Kasumi-1 (cell line): ENCODE measurements at regions not wholly inside any gene's neighbourhood (a gene's known extent, or its start where the extent isn't known, plus 50 kb on each side); places are given as distances from the start of the nearest gene placed in this dataset.

Experiments
- DNase-seq, 2 experiments: peaks; one replicate each; lab custom pipeline; 2025; lab: John Stamatoyannopoulos, UW

DNA sequence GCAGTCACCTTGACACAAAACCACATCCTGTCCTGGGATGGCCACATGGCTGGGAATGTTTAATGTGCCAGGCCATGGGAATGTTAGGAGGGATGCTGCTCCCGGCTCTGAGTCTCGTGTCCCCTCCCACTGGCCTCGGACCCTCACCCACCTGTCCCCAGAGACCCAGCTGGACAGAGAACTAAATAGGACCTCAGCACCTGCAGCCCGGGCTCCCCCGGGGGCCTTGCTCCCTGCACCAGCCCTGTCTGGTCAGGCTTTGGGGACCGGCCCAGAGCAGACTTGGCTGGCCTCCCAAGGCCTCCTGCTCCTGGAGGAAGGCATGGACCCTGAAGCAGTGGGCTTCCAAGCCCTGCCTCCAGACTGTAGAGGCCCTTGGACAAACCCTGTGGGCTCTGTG lies 100.0 kb upstream of the IQSEC1 start:
- no peak for DNase-seq

- no peak for DNase-seq
These were observed 99.4 kb upstream of the IQSEC1 start for GRCh38 chr3:13172644-13173013.

DNA sequence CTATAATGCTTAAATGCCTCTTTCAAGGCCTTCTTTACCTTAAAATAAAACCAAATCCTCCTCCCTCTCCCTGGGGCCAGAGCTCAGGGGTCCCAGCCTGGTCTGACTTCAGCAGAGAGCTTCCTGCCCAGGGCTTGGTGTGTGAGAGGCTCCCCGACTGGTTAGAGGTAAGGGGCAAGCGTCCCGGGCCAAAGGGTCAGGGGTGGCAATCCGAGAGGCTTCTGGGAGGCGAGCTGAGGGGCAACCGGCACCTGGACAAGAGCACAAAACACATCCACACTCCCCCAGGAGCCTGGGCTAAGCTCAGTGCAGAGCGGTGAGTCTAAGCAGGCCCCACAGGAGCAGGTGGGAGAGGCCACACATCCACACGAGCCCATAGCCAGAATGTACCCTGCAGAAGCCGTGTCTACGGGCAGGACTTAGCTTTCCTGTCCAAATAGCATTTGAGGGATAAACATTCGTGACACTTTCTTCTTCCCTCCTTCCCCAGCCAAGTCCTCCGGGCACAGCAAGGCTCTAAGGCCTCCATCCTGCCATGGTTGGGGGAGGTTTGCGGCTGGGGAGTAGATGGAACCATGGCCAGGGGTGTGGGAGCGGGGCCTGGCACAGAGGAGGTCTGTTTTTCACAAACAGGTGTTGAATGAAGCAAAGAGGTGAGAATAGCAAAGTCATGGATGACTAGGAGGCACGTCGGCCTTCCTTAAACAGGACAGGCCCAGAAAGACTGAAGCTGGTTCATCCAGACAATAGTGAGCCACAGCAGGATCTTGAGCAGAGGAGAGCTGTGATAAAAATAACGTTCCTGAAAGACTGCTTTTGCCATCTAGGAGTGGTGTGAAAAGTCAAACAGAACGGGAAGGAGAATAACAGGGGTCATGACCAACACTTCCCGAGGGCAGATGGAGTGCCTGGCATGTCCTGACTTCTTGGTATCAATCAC lies 98.7 kb upstream of the IQSEC1 start:
- DNase-seq = no peak

- DNase-seq = no peak
These were observed 97.1 kb upstream of the IQSEC1 start for GRCh38 chr3:13170317-13170716.

DNA sequence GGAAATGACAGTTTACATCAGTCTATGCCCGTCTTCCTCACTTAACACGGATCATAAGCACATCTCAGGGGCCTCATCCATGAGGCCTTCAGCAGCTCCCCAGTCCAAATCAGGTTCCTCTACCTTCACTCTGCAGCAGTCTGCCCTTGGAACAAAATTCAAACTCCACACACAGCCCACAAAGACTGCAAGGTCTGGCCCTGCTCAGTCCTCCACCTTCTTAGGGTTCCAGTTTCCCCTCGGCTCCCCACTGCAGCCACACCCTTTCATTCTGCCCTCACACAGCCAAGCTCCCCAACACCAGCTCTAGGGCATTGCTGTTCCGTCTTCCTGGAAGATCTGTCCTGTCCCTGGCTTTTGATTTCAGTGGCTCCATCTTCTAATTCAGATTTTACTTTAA lies 95.2 kb upstream of the IQSEC1 start:
- no peak for DNase-seq

- DNase-seq = no peak
These were observed 94.6 kb upstream of the IQSEC1 start for GRCh38 chr3:13167829-13168228.

DNA sequence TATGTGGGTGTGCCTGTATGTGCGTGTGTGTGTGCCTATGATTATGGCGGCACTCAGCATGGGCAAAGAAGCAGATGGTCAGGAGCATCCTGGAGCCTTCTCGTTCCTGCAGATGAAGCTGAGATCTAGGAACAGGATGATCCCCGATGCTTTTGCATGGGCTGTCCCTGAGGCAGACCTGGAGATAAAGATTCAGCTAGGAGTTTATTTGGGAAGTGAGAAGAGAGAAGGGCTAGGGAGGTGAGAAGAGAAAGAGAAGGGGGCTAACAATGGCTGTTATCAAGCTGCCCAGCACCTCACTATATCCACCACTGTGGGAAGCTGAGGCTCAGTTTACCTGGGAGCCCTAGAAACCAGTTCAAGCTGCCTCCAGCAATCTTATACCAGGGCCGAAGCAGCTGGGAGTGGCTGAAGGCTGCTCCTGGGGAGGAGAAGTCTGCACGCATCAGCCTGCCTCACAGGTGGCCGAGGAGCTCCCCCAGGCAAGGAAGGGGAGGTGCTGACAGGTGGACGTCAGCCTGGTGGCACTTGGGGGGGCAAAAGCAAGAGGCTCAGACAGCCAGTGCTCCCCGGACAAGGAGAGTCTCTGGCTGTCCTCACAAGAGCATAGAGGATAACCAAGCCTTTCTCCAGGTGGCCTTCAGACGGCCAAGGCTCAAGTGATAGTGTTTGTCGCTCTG lies 94.0 kb upstream of the IQSEC1 start:
- DNase-seq = no peak

DNA sequence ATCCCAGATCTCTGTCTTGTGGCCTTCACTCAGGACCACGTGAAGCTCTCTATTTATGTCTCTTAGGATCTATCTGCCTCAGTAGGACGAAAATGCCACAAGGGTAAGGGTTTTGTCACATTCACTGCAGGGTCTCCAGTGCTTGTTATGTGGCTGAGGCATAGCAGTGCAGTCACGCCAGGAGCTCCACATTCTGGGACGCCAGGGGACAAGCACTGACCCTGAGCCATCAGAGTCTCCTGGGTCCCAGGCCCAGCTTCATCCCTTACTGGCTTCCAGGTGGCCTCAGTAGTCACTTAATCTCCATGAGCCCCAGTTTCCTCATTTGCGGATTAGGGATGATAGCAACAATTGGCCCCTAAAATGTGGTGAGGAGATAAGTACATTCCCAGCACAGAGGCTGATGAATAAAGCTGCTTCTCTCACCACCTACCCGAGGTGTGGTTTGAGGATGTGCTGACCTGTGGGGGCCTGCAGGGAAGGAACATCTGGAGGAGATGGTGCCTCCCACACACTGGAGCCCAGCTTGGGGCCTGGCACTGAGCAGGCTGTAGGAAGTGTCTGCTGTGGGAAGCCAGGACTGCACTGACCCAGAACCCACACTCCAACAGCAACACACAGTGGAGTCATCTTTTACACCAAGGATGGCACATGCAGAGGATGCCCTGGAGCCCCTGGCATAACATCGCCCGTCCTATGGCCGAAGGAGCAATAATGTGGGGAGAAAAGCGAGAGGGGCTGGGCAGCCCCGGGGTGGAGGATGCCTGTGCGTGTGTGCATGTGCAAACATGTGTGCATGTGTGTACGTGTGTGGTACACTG lies 93.2 kb upstream of the IQSEC1 start:
- DNase-seq = no peak

GRCh38 chr3:13165576-13165975 lies 92.3 kb upstream of the IQSEC1 start:
- no peak for DNase-seq

DNA sequence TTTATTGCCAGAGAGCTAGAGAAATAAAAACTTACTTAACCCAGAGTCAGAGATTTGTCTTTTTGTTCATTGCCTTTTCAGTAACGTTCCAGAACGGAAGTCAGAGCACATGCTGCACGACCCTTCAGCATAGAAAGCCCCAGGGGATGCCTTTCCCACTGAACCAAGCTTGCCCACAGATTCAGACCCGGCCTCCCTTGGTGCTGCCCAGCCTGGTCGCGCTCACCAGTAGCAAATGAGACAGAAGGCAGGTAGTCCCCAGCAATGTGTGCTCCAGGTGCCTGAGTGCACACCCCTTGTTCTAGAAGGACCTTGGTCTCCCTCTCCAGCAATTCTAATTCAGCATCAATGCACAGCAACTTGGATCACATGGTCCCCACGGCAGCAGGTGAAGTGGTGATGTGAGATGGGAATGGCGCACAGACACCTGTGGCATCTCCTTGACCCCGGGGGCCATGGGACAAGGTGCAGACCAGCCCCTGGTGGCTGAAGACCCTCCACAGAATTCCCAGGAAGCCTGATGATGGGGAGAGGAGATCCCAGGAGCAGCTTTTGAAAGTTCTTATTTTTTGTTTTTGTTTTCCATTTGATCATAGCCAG lies 91.8 kb upstream of the IQSEC1 start:
- DNase-seq = no peak

- DNase-seq = no peak
These were observed 90.7 kb upstream of the IQSEC1 start for GRCh38 chr3:13163848-13164382.

DNA sequence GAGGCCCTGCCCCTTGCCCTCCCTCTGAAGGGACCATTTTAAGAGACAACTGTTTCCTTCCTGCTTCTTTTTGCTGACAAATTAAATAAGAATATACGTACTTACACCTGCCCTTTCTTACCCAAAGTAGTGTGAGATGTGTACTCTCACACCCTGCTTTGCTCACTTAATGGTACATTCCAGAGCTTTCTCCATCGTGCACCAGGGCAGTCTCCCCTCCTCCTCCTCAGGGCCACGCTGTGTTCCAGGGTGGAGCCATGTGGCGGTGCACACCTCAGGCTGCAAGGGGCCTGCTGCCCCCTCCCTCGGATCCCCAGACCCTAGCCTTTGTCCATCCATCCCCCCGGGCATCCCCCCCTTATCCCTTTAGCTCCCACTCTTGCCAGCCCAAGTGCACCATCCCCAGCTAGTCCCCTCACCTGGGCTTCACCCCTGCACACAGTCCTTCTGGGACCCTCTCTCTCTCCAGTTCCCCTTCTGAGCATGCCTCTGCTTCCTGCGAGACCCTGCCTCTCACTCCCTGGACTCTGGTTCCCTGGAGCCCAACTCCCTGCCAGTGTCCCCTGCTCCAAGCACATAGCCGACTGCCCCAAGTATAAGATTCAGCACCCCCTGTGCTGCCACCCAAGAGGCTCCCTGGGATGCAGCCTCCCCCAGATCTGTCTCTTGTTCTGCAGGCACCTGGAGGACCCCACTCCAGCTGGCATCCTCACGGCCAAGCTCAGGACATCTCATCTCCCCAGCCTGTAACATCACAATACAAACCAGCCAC lies 89.5 kb upstream of the IQSEC1 start:
- no peak for DNase-seq

DNA sequence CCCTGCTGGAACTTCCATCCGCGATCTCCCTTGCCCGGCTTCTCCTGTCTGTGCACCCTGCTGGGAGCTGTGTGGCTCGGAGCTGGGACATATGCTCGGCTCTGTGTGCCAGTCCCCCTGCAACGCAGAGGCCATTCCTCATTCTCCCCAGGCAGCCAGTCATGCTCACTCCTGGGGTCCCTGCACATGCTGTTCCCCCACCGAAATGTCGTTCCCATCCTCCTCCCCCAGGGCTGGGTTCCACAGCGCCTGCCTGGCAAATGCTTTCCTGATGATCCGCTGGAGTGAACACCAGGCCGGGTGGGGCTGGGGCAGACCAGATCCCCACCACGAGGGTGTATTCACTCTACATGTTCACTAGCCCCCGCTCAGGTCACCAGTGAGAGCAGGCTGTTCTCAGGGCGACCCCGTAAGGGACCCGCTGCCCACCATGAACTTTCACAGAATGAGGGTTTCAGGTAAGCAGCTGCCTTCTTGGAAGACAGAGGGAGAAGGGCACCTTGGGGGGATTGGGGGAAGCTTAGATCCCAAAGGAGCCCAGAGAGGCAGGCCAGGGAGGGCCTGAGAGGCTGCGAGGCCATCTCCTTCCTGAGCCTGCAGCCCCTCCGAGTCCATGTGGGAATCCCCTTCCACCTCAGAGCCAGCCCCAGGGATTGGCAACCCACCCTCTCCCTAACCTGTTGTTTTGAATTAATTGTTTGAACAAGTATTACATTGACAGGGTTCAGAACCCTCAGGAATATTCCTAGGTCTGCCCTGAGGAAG lies 88.7 kb upstream of the IQSEC1 start:
- DNase-seq = no peak

GRCh38 chr3:13161021-13161759 lies 88.0 kb upstream of the IQSEC1 start:
- DNase-seq = no peak

DNA sequence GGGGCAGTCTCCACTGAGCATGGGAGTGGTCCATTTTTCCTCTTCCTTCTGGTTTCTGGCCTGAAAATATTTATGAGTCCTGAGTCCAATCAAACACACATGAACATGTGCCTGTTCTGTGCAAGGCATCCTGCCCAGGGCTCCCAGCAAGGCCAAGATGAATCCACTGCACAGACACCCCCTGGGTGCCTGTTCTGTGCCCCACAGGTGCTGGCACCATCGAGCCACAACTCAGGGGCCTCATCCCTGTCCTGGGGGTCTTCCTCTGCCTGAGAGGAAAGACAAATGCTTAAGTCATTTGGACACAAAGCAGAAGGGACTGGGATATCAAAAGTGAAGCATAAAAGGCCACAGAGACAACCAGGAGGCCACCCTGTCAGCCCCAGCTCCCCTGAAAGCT lies 87.4 kb upstream of the IQSEC1 start:
- no peak for DNase-seq

DNA sequence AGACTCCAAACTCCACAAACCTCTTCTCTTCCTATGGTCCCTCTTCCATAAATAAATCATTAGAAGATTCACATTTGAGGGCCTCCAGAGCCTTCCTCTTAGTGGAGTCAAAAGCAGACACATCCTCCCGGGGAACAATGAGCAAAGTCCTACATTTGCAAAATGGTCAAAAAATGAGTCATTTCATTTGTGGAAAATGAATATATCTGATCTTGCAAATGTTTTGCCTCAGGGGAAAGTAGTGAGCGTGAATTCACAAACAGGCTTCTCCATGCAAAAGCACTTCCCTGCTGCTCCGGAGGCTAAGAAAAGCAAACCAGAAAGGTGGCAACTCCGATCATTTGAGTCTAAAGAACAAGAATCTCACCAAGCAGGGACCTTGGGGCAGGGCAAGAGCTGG lies 86.7 kb upstream of the IQSEC1 start:
- DNase-seq = no peak

GRCh38 chr3:13158871-13159270 lies 85.6 kb upstream of the IQSEC1 start:
- DNase-seq = no peak

DNA sequence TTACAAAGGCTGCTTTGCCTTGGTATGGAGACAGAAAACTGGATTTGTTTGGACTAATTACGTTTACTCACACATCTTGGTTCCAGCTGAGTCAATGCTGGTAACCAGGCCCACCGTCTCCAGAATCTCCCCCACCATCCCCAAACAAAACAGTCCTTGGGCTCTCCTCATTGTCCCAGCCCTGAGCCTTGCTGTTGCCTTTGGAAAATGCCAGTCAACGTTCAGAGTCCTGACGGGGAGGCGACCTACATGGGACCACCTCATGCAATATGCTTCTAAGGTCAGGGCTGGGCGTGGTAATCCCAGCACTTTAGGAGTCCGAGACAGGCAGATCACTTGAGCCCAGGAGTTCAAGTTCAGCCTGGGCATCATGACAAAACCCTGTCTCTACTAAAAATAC lies 85.2 kb upstream of the IQSEC1 start:
- no peak for DNase-seq

DNA sequence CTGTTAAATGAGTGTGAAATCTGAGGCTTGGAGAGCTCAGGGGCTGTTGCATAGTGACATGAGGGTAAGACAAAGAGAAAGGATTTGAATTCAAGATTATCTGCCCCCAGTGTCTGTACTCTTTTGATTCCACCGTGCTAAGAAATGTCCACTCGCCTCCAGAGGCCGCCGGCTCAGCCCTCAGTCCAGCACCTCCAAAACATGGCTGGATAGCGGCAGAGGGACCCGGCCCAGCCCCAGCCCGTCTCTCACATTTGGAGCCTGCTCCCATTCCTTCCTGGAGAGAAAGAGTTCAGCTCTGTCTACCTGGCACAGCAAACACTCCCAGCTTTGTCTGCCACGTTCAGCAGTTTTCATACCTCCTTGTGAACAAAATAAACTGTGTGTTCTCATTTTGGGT lies 84.8 kb upstream of the IQSEC1 start:
- DNase-seq = no peak
